Osteoblast (primary cell): ENCODE measurements at regions not wholly inside any gene's neighbourhood (a gene's known extent, or its start where the extent isn't known, plus 50 kb on each side); places are given as distances from the start of the nearest gene placed in this dataset.

Experiments used
- DNase-seq: peaks from one replicate; pipeline ENCODE4 v3.0.0; 2011; ENCODE audit warnings: low spot score, mixed read lengths; ENCODE audit not compliant: insufficient read length; ENCODE audit errors: missing footprints
- H2AFZ ChIP-seq: 2 replicates; pipeline ENCODE4 v1.6.0; 2011; ENCODE audit warnings: mild to moderate bottlenecking, low read length
- H3K27ac ChIP-seq: 2 replicates; pipeline ENCODE4 v1.5.1; 2011; ENCODE audit warnings: mild to moderate bottlenecking, low read depth, low read length, moderate library complexity
- H3K27me3 ChIP-seq: 2 replicates; pipeline ENCODE4 v1.6.0; 2012; ENCODE audit warnings: mild to moderate bottlenecking, control low read depth, inconsistent platforms, low read length, moderate library complexity; ENCODE audit not compliant: insufficient read depth
- H3K36me3 ChIP-seq: 2 replicates; pipeline ENCODE4 v1.5.1; 2011; ENCODE audit warnings: mild to moderate bottlenecking, low read length, control low read depth, moderate library complexity; ENCODE audit not compliant: insufficient read depth
- H3K4me1 ChIP-seq: 2 replicates; pipeline ENCODE4 v1.5.1; 2011; ENCODE audit warnings: mild to moderate bottlenecking, low read length, control low read depth, moderate library complexity; ENCODE audit not compliant: insufficient read depth
- H3K4me2 ChIP-seq: 2 replicates; pipeline ENCODE4 v1.6.0; 2011; ENCODE audit warnings: mild to moderate bottlenecking, low read length; ENCODE audit not compliant: insufficient read depth
- H3K4me3 ChIP-seq: fragments of 200-600 bp; sonication (generic); 3 replicates; pipeline ENCODE4 v1.5.1; 2012; ENCODE audit warnings: mild to moderate bottlenecking, low read length, inconsistent platforms; ENCODE audit not compliant: insufficient read depth
- H3K79me2 ChIP-seq: 2 replicates; pipeline ENCODE4 v1.6.0; 2012; ENCODE audit warnings: mild to moderate bottlenecking, low read length, control low read depth, inconsistent platforms; ENCODE audit not compliant: insufficient read depth
- H3K9me3 ChIP-seq: 2 replicates; pipeline ENCODE4 v1.5.1; 2011; ENCODE audit warnings: low read depth, low read length, control low read depth
- H4K20me1 ChIP-seq: 2 replicates; pipeline ENCODE4 v1.6.0; 2012; ENCODE audit warnings: mild to moderate bottlenecking, low read length, control low read depth; ENCODE audit not compliant: insufficient read depth
- CTCF ChIP-seq: IDR thresholded peaks from 2 replicates; pipeline ENCODE4 v1.5.1; 2011; ENCODE audit warnings: mild to moderate bottlenecking, low read depth, low read length, moderate library complexity; ENCODE audit errors: extremely low read depth

- Histone ChIP-seq H3K4me2 (no peak overlapping the region), H3K4me3 (no peak overlapping the region), H3K4me1 (no peaks in the 10 kb centered on the region), H4K20me1 (no peaks in the 10 kb centered on the region), H2AFZ (no peak overlapping the region), H3K27ac (no peak overlapping the region), H3K79me2 (no peaks in the 10 kb centered on the region), H3K9me3 (no peaks in the 10 kb centered on the region), H3K36me3 (no peaks in the 10 kb centered on the region), H3K27me3 (peaks cover 6% of the 10 kb centered on the region)
- no peak for TF ChIP-seq CTCF
- DNase-seq: no peak
Observed at GRCh38 chr1:209102531-209102930, 481.0 kb upstream of the CAMK1G start.

- no peaks in the 10 kb centered on the region for H4K20me1 ChIP-seq
- H3K36me3 ChIP-seq: no peaks in the 10 kb centered on the region
- H3K9me3 ChIP-seq: no peaks in the 10 kb centered on the region
- no peak overlapping the region for H3K4me2 ChIP-seq
- H2AFZ ChIP-seq: no peak overlapping the region
- TF ChIP-seq CTCF: no peak
- no peak overlapping the region for H3K27ac ChIP-seq
- no peak for DNase-seq
- no peaks in the 10 kb centered on the region for H3K4me1 ChIP-seq
- H3K79me2 ChIP-seq: no peaks in the 10 kb centered on the region
- peaks cover 6% of the 10 kb centered on the region for H3K27me3 ChIP-seq
- H3K4me3 ChIP-seq: no peak overlapping the region
Observed at GRCh38 chr1:209103092-209103491, 480.4 kb upstream of the CAMK1G start.

- H3K27me3 ChIP-seq: peaks cover 6% of the 10 kb centered on the region
- no peak overlapping the region for H3K27ac ChIP-seq
- no peaks in the 10 kb centered on the region for H3K79me2 ChIP-seq
- H3K4me2 ChIP-seq: no peak overlapping the region
- no peak for DNase-seq
- H3K4me1 ChIP-seq: no peaks in the 10 kb centered on the region
- H3K36me3 ChIP-seq: no peaks in the 10 kb centered on the region
- H3K4me3 ChIP-seq: no peak overlapping the region
- H4K20me1 ChIP-seq: no peaks in the 10 kb centered on the region
- no peak for TF ChIP-seq CTCF
- H3K9me3 ChIP-seq: no peaks in the 10 kb centered on the region
- H2AFZ ChIP-seq: no peak overlapping the region
Observed at GRCh38 chr1:209104646-209105045, 478.9 kb upstream of the CAMK1G start.

- Histone ChIP-seq H2AFZ (no peak overlapping the region), H4K20me1 (no peaks in the 10 kb centered on the region), H3K4me1 (no peaks in the 10 kb centered on the region), H3K4me3 (no peak overlapping the region), H3K27ac (no peak overlapping the region), H3K9me3 (no peaks in the 10 kb centered on the region), H3K79me2 (no peaks in the 10 kb centered on the region), H3K36me3 (no peaks in the 10 kb centered on the region), H3K4me2 (no peak overlapping the region), H3K27me3 (peaks cover 6% of the 10 kb centered on the region)
- TF ChIP-seq CTCF: no peak
- DNase-seq: peak; percentile 58
Observed at GRCh38 chr1:209105701-209106100, 477.8 kb upstream of the CAMK1G start.
